Keratinocyte (primary cell): ENCODE measurements at regions not wholly inside any gene's neighbourhood (a gene's known extent, or its start where the extent isn't known, plus 50 kb on each side); places are given as distances from the start of the nearest gene placed in this dataset.

ENCODE experiments used
- EZH2 ChIP-seq: IDR thresholded peaks from one replicate; pipeline ENCODE4 v1.6.1; 2012; ENCODE audit warnings: inconsistent platforms, mild to moderate bottlenecking, low read length, moderate library complexity
- TF ChIP-seq, protein P1 (sequence below), 3 experiments: IDR thresholded peaks in 1 of 3; conservative IDR thresholded peaks in 1 of 3; optimal IDR thresholded peaks in 1 of 3; 2 replicates in 2 of 3; 3 replicates in 1 of 3; pipeline versions ENCODE3 to v1.5.1; 2011; ENCODE audit warnings: low read length in 3 of 3, mild to moderate bottlenecking in 3 of 3, moderate library complexity in 2 of 3, control low read depth in 1 of 3, inconsistent platforms in 1 of 3; ENCODE audit not compliant: insufficient read depth in 2 of 3; ENCODE audit errors: extremely low read depth in 1 of 3

DNA sequence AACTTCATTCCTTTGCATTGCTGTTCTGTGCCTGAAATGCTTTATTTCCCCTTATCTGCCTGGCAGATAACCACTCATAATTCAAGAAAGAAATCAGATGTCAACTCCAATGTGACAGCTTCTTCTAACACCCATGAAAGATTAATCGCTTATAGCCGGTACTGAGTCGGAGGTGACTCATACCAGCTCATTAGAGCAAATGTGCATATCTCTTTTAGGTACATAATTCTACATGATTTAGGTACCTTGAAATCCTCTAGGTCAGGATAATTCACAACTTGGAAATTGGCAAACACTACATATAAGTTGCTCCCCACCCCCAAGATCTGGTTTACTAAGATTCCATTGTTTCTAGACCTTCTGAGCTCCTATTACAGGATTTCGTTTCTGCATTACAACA, 554.4 kb upstream of the SORCS1 start:
- TF ChIP-seq, protein P1, sequence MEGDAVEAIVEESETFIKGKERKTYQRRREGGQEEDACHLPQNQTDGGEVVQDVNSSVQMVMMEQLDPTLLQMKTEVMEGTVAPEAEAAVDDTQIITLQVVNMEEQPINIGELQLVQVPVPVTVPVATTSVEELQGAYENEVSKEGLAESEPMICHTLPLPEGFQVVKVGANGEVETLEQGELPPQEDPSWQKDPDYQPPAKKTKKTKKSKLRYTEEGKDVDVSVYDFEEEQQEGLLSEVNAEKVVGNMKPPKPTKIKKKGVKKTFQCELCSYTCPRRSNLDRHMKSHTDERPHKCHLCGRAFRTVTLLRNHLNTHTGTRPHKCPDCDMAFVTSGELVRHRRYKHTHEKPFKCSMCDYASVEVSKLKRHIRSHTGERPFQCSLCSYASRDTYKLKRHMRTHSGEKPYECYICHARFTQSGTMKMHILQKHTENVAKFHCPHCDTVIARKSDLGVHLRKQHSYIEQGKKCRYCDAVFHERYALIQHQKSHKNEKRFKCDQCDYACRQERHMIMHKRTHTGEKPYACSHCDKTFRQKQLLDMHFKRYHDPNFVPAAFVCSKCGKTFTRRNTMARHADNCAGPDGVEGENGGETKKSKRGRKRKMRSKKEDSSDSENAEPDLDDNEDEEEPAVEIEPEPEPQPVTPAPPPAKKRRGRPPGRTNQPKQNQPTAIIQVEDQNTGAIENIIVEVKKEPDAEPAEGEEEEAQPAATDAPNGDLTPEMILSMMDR (optimal IDR thresholded peaks at IDR 0.05 in 1 of 3, IDR thresholded peaks at IDR 0.05 in 1 of 3, conservative IDR thresholded peaks at IDR 0.05 in 1 of 3; ENCODE audit: extremely low read depth in 1 of 3, insufficient read depth in 2 of 3, low read length in 3 of 3), result no peak
- no peak for TF ChIP-seq EZH2
